Sigmoid colon (tissue), 3 donors: ENCODE measurements at regions not wholly inside any gene's neighbourhood (a gene's known extent, or its start where the extent isn't known, plus 50 kb on each side); places are given as distances from the start of the nearest gene placed in this dataset.

ENCODE experiments used
- POLR2A ChIP-seq, 2 donors: fragments of 450-650 bp; IDR thresholded peaks; one replicate each; pipeline ENCODE4 v1.6.1; 2016; ENCODE audit warnings: antibody characterized with exemption in 2 of 2, mild to moderate bottlenecking in 2 of 2, moderate library complexity in 2 of 2
- TF ChIP-seq, protein P1 (sequence below), 4 experiments: fragments of 450-650 bp in 3 of 4; fragments of 200-600 bp in 1 of 4; IDR thresholded peaks; one replicate each; pipeline ENCODE4 v1.5.1; 2016 to 2019; ENCODE audit warnings: antibody characterized with exemption in 4 of 4, mild to moderate bottlenecking in 3 of 4, moderate library complexity in 2 of 4

DNA sequence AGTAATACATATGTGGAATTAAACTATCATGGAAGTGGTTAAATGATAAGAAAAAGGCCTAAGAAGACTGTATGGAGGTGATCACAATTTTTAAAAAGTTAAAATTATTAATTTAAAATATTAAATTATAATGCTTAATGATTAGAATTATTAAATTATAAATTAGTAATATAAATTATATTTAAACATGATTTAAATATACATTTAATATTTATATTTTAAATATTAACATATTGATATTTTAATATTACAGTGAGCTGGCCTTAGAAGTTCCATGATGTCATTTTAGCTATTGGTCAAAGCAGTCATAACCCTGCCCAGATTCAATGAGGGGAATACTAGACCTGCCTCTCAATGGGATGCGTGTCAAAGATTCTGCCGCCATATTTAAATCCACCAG lies 281.2 kb downstream of the PRDM2 start:
- TF ChIP-seq, protein P1, sequence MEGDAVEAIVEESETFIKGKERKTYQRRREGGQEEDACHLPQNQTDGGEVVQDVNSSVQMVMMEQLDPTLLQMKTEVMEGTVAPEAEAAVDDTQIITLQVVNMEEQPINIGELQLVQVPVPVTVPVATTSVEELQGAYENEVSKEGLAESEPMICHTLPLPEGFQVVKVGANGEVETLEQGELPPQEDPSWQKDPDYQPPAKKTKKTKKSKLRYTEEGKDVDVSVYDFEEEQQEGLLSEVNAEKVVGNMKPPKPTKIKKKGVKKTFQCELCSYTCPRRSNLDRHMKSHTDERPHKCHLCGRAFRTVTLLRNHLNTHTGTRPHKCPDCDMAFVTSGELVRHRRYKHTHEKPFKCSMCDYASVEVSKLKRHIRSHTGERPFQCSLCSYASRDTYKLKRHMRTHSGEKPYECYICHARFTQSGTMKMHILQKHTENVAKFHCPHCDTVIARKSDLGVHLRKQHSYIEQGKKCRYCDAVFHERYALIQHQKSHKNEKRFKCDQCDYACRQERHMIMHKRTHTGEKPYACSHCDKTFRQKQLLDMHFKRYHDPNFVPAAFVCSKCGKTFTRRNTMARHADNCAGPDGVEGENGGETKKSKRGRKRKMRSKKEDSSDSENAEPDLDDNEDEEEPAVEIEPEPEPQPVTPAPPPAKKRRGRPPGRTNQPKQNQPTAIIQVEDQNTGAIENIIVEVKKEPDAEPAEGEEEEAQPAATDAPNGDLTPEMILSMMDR (IDR thresholded peaks at IDR 0.05) = no peak
- no peak for TF ChIP-seq POLR2A (IDR thresholded peaks at IDR 0.05)
